ENCODE measurements at regions not wholly inside any gene's neighbourhood (a gene's known extent, or its start where the extent isn't known, plus 50 kb on each side); places are given as distances from the start of the nearest gene placed in this dataset.

GRCh38 chr2:238629064-238629463, 202.3 kb downstream of the ASB1 start:
- WGBS, 2 donors = 55 to 66% methylated on average over 8 of the region's 8 CpGs
- Histone ChIP-seq H3K36me3 (no peaks in the 10 kb centered on the region), H3K27me3 (no peaks in the 10 kb centered on the region), H3K4me3 (no peak overlapping the region), H3K9me3 (no peaks in the 10 kb centered on the region), H3K27ac (no peak overlapping the region), H3K4me1 (no peaks in the 10 kb centered on the region)
- FAIRE-seq (no peak), DNase-seq (no peak), ATAC-seq (no peak)
- intact Hi-C loops (cut with DNase I) = no loop called here
- no peak for TF ChIP-seq CTCF (IDR thresholded peaks at IDR 0.05)

- WGBS, 2 donors = 72 to 80% methylated on average over 15 of the region's 15 CpGs
- no peak overlapping the region for H3K27ac ChIP-seq
- H3K9me3 ChIP-seq = no peaks in the 10 kb centered on the region
- H3K36me3 ChIP-seq = no peaks in the 10 kb centered on the region
- no peak for DNase-seq
- FAIRE-seq = no peak
- no peak for TF ChIP-seq CTCF (IDR thresholded peaks at IDR 0.05)
- H3K4me1 ChIP-seq = no peaks in the 10 kb centered on the region
- no peak for ATAC-seq
- no peak overlapping the region for H3K4me3 ChIP-seq
- no peaks in the 10 kb centered on the region for H3K27me3 ChIP-seq
- intact Hi-C loops (cut with DNase I) = no loop called here
Measured at GRCh38 chr2:238631491-238632180, 204.9 kb downstream of the ASB1 start.

DNA sequence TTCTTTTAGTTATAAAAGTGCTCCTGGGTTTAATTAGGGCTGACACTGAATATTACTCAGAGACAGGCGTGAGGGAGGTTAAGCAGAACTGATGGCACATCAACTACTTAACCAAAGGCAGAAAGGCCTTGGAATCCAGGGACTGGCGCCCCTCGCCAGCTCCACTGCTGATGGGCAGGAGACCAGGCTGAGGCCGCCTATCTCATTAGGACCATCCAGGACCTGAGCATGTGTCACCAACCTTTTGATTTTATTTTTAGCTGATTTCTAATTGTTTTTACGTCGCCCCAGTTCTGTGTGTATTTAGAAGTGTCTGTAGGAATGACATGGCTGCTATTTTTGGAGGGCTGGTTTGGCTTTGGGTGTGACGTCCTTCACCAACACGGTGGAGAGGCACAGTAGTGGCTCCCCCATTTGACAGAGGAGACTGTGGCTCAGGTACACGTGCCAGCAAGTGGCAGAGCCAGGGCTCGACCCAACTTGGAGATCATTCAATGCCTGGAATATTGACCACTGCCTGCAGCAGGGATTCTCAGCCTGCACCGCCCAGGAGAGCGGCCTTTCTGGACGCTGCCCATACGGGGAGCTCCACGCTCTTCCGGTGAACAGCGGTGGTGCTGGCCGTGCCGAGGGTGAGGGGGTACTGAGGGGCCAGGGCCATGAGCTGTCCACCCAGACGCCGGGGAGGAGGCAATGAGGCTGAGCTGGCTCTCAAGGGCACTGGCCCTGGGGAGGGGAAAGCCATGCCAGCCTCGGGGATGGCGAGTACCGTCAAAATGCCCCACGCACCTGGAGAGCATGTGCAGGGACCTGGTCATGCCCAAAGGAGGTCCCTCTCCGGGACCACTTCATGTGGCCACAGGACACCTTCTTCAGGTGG, 205.7 kb downstream of the ASB1 start:
- no peak for DNase-seq
- no peak for FAIRE-seq
- Histone ChIP-seq H3K4me1 (no peaks in the 10 kb centered on the region), H3K36me3 (no peaks in the 10 kb centered on the region), H3K4me3 (no peak overlapping the region), H3K27me3 (no peaks in the 10 kb centered on the region), H3K27ac (no peak overlapping the region), H3K9me3 (no peaks in the 10 kb centered on the region)
- intact Hi-C loops (cut with DNase I) = no loop called here
- no peak for TF ChIP-seq CTCF (IDR thresholded peaks at IDR 0.05)
- 71 to 79% methylated on average over 24 to 26 of the region's 26 CpGs for WGBS, 2 donors
- ATAC-seq = no peak

DNA sequence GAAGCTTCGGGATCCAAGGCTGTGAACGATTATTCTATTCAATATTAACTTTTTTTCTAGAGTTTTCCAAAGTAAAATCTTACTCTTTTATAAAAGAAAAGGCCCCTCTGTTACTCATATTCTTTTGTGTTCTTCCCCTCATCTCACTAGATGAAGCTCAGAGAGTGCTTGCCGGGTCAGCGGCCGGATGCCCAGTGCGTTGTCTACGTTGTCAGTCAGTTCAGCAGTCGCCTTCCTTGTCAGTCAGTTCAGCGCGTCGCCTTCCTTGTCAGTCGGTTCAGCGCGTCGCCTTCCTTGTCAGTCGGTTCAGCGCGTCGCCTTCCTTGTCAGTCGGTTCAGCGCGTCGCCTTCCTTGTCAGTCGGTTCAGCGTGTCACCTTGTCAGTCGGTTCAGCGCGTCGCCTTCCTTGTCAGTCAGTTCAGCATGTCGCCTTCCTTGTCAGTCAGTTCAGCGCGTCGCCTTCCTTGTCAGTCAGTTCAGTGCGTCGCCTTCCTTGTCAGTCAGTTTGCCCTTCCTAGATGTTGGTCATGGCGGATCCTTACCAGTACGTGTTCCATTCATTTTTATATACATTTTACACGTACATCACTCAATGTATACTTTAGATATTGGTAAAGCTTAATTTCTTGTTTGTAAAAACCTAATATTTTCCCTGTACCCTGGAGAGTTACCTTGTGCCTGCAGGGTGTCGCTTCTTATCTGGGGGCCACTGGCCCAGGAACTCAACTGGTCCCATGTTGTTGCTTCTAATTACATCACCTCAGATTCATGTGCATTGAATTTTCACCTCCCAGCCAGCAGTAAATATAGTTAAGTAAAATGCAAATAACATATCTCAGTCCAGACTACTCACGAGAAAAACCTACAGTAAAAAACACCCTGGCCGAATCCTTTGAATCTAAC, 206.9 kb downstream of the ASB1 start:
- intact Hi-C loops (cut with DNase I) = no loop called here
- Histone ChIP-seq H3K27me3 (no peaks in the 10 kb centered on the region), H3K27ac (no peak overlapping the region), H3K36me3 (no peaks in the 10 kb centered on the region), H3K4me1 (no peaks in the 10 kb centered on the region), H3K9me3 (no peaks in the 10 kb centered on the region), H3K4me3 (no peak overlapping the region)
- ATAC-seq = no peak
- 79 to 85% methylated on average over 41 of the region's 41 CpGs for WGBS, 2 donors
- no peak for DNase-seq
- no peak for TF ChIP-seq CTCF (IDR thresholded peaks at IDR 0.05)
- no peak for FAIRE-seq

Data from pancreas (tissue), 10 donors.